Activated naive CD8-positive, alpha-beta T cell treated with anti-CD3 and anti-CD28 coated beads for 36 hours (primary cell): ENCODE measurements at regions not wholly inside any gene's neighbourhood (a gene's known extent, or its start where the extent isn't known, plus 50 kb on each side); places are given as distances from the start of the nearest gene placed in this dataset.

ENCODE experiments used
- DNase-seq: peaks from one replicate; pipeline ENCODE4 v3.0.0; 2021
- H3K27ac Mint-ChIP-seq: one replicate; pipeline ENCODE4 v1.8.0; 2022; ENCODE audit warnings: mild to moderate bottlenecking, moderate library complexity, mixed read lengths
- H3K27me3 Mint-ChIP-seq: one replicate; pipeline ENCODE4 v1.8.0; 2022; ENCODE audit warnings: mild to moderate bottlenecking, mixed read lengths
- H3K36me3 Mint-ChIP-seq: one replicate; pipeline ENCODE4 v1.8.0; 2021; ENCODE audit warnings: mild to moderate bottlenecking, mixed read lengths
- H3K4me1 Mint-ChIP-seq: one replicate; pipeline ENCODE4 v1.8.0; 2021; ENCODE audit warnings: mixed read lengths
- H3K4me3 Mint-ChIP-seq: one replicate; pipeline ENCODE4 v1.8.0; 2022; ENCODE audit warnings: mild to moderate bottlenecking, moderate library complexity, mixed read lengths
- H3K9me3 Mint-ChIP-seq: one replicate; pipeline ENCODE4 v1.8.0; 2022; ENCODE audit warnings: mixed read lengths

DNA sequence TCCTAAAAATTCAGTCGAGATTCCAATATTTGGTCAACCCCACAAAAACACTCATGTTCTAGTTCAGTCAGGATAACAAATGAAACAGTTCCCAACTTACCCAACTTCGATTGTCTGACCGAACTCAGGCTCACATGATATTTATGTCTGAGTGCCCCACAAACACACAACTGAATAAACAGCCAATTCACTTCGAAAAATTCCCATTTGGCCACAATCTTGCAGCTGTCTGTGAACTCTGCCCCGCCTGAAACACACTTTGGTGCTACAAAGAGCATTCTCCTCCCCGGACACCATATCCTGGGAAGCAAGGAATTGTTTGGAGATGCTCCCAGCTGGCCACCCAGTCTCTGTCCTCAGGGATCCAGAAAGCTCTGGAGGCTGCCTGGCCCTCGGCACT, 52.9 kb upstream of the SIM2 start:
- H3K4me3 Mint-ChIP-seq, result no peak overlapping the region
- H3K27me3 Mint-ChIP-seq, result peaks cover 4% of the 10 kb centered on the region
- no peak for DNase-seq
- no peaks in the 10 kb centered on the region for H3K36me3 Mint-ChIP-seq
- no peaks in the 10 kb centered on the region for H3K9me3 Mint-ChIP-seq
- peaks cover 2% of the 10 kb centered on the region for H3K4me1 Mint-ChIP-seq
- no peak overlapping the region for H3K27ac Mint-ChIP-seq

DNA sequence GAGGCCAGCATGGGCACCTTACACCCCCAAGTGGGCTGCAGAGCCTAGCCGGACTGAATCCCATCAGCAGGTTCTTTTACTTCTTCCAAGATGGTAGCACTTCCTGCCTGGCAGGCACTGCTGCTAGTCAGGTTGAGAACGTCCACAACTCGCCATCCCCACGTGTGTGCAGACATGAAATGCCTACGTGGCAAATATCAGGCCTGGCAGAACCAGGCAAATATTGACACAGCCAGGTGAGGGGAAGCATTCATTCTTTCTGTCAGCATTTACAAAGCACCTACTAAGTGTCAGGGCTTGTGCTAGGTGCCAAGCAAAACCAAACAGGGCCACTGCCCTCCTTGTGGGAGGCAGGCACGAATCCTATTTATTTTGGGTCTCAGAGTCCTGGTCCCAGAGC, 52.3 kb upstream of the SIM2 start:
- Mint-ChIP-seq H3K9me3 (no peaks in the 10 kb centered on the region), H3K4me1 (peaks cover 2% of the 10 kb centered on the region), H3K4me3 (no peak overlapping the region), H3K27me3 (peaks cover 4% of the 10 kb centered on the region), H3K27ac (no peak overlapping the region), H3K36me3 (no peaks in the 10 kb centered on the region)
- no peak for DNase-seq

DNA sequence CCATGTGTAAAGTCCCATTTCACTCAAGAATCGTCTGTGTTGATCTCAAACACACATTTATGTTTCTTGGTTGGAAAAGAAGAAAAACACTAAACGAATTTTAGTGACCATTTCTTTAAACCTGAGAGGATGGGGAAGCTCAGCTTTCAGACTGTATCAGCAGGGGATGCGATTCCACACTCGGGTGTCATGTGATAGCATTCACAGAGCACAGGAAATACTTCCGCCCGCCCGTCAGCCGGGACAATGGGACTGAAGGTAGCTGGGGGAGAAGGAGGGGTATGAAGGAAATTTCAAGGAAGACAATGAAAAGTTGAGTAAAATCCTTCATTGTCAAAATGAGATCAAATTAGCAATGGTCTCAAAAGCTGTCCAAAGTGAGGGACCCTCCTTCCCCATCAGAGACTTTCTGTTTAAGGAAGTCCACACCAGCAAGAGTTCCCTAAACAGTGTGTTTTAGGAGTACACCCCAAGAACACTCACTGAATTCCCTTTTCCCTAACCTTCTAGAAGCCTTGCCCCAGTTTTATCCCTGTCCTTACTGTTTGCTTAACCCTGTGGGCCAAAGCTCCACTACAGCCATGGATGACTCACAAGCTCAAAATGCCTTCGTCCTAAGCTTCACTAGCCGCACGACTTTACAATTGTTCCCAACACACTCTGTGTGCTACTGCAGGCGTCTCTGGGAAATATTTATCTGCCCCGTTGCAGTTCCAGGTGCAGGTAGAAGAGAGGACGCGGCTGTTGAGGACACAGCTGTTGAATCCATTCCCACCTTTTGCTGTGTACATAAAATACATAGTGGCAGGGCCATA, 51.4 kb upstream of the SIM2 start:
- Mint-ChIP-seq H3K9me3 (no peaks in the 10 kb centered on the region), H3K27ac (no peak overlapping the region), H3K4me3 (no peak overlapping the region), H3K27me3 (peaks cover 4% of the 10 kb centered on the region), H3K36me3 (no peaks in the 10 kb centered on the region), H3K4me1 (peaks cover 2% of the 10 kb centered on the region)
- DNase-seq, result no peak
